ENCODE measurements at regions not wholly inside any gene's neighbourhood (a gene's known extent, or its start where the extent isn't known, plus 50 kb on each side); places are given as distances from the start of the nearest gene placed in this dataset.

GRCh38 chr5:109479260-109479860, 69.6 kb upstream of the PJA2 start:
- peak; percentile 57 for TF ChIP-seq CTCF (IDR thresholded peaks at IDR 0.05; ENCODE audit: low read depth, low read length)
- no peak for TF ChIP-seq EZH2phosphoT487 (IDR thresholded peaks at IDR 0.05; ENCODE audit: low read depth)
- no peak overlapping the region for H3K4me2 ChIP-seq (ENCODE audit: low read length)
- no peak overlapping the region for H3K27ac ChIP-seq (ENCODE audit: low read length)
- H3K9me3 ChIP-seq (ENCODE audit: insufficient read depth, low read length): no peaks in the 10 kb centered on the region
- no peak overlapping the region for H3K9ac ChIP-seq (ENCODE audit: low read length)
- no peaks in the 10 kb centered on the region for H3K36me3 ChIP-seq (replicated peaks; ENCODE audit: low read depth, low read length)
- no peak overlapping the region for H2AFZ ChIP-seq (ENCODE audit: low read depth, low read length)
- H3K4me3 ChIP-seq (ENCODE audit: low read length): no peak overlapping the region
- no peaks in the 10 kb centered on the region for H3K79me2 ChIP-seq (ENCODE audit: low read length)
- H3K4me1 ChIP-seq (ENCODE audit: low read length): peaks cover 9% of the 10 kb centered on the region
- H4K20me1 ChIP-seq (ENCODE audit: insufficient read depth, low read length): no peaks in the 10 kb centered on the region
- no peaks in the 10 kb centered on the region for H3K27me3 ChIP-seq (ENCODE audit: low read depth, low read length)

- no peaks in the 10 kb centered on the region for H3K27me3 ChIP-seq (ENCODE audit: low read depth, low read length)
- no peaks in the 10 kb centered on the region for H3K79me2 ChIP-seq (ENCODE audit: low read length)
- H3K4me1 ChIP-seq (ENCODE audit: low read length): peaks cover 9% of the 10 kb centered on the region
- no peaks in the 10 kb centered on the region for H4K20me1 ChIP-seq (ENCODE audit: insufficient read depth, low read length)
- H3K27ac ChIP-seq (ENCODE audit: low read length): no peak overlapping the region
- no peak overlapping the region for H3K9ac ChIP-seq (ENCODE audit: low read length)
- no peak overlapping the region for H3K4me2 ChIP-seq (ENCODE audit: low read length)
- H3K4me3 ChIP-seq (ENCODE audit: low read length): no peak overlapping the region
- no peaks in the 10 kb centered on the region for H3K36me3 ChIP-seq (replicated peaks; ENCODE audit: low read depth, low read length)
- H3K9me3 ChIP-seq (ENCODE audit: insufficient read depth, low read length): no peaks in the 10 kb centered on the region
- no peak for TF ChIP-seq CTCF (IDR thresholded peaks at IDR 0.05; ENCODE audit: low read depth, low read length)
- no peak for TF ChIP-seq EZH2phosphoT487 (IDR thresholded peaks at IDR 0.05; ENCODE audit: low read depth)
- H2AFZ ChIP-seq (ENCODE audit: low read depth, low read length): no peak overlapping the region
Measured at GRCh38 chr5:109478830-109479229, 69.1 kb upstream of the PJA2 start.

- H4K20me1 ChIP-seq (ENCODE audit: insufficient read depth, low read length): no peaks in the 10 kb centered on the region
- H3K27me3 ChIP-seq (ENCODE audit: low read depth, low read length): no peaks in the 10 kb centered on the region
- no peaks in the 10 kb centered on the region for H3K9me3 ChIP-seq (ENCODE audit: insufficient read depth, low read length)
- H3K79me2 ChIP-seq (ENCODE audit: low read length): no peaks in the 10 kb centered on the region
- H3K4me2 ChIP-seq (ENCODE audit: low read length): no peak overlapping the region
- H2AFZ ChIP-seq (ENCODE audit: low read depth, low read length): no peak overlapping the region
- no peak for TF ChIP-seq EZH2phosphoT487 (IDR thresholded peaks at IDR 0.05; ENCODE audit: low read depth)
- TF ChIP-seq CTCF (IDR thresholded peaks at IDR 0.05; ENCODE audit: low read depth, low read length): no peak
- H3K9ac ChIP-seq (ENCODE audit: low read length): no peak overlapping the region
- no peak overlapping the region for H3K27ac ChIP-seq (ENCODE audit: low read length)
- H3K4me3 ChIP-seq (ENCODE audit: low read length): no peak overlapping the region
- no peaks in the 10 kb centered on the region for H3K4me1 ChIP-seq (ENCODE audit: low read length)
- no peaks in the 10 kb centered on the region for H3K36me3 ChIP-seq (replicated peaks; ENCODE audit: low read depth, low read length)
Measured at GRCh38 chr5:109476292-109476691, 66.5 kb upstream of the PJA2 start.

- Histone ChIP-seq H3K79me2 (ENCODE audit: low read length) (no peaks in the 10 kb centered on the region), H3K4me2 (ENCODE audit: low read length) (no peak overlapping the region), H3K4me1 (ENCODE audit: low read length) (peaks cover 23% of the 10 kb centered on the region), H3K27ac (ENCODE audit: low read length) (no peak overlapping the region), H3K36me3 (replicated peaks; ENCODE audit: low read depth, low read length) (no peaks in the 10 kb centered on the region), H3K27me3 (ENCODE audit: low read depth, low read length) (no peaks in the 10 kb centered on the region), H3K4me3 (ENCODE audit: low read length) (no peak overlapping the region), H2AFZ (ENCODE audit: low read depth, low read length) (no peak overlapping the region), H3K9me3 (ENCODE audit: insufficient read depth, low read length) (no peaks in the 10 kb centered on the region), H4K20me1 (ENCODE audit: insufficient read depth, low read length) (no peaks in the 10 kb centered on the region), H3K9ac (ENCODE audit: low read length) (no peak overlapping the region)
- TF ChIP-seq CTCF (IDR thresholded peaks at IDR 0.05; ENCODE audit: low read depth, low read length) (no peak), EZH2phosphoT487 (IDR thresholded peaks at IDR 0.05; ENCODE audit: low read depth) (no peak)
Measured at GRCh38 chr5:109469896-109470662, 60.3 kb upstream of the PJA2 start.
